ENCODE measurements at regions not wholly inside any gene's neighbourhood (a gene's known extent, or its start where the extent isn't known, plus 50 kb on each side); places are given as distances from the start of the nearest gene placed in this dataset.

GRCh38 chr13:70604448-70604847, 496.2 kb upstream of the KLHL1 start:
- Histone ChIP-seq H3K4me3 (no peak overlapping the region), H3K4me1 (replicated peaks; ENCODE audit: insufficient read depth) (no peaks in the 10 kb centered on the region), H2AFZ (no peak overlapping the region), H3K79me2 (ENCODE audit: low read depth) (no peaks in the 10 kb centered on the region), H3K27ac (no peak overlapping the region), H3K9me3 (ENCODE audit: insufficient read depth, low read depth) (no peaks in the 10 kb centered on the region), H3F3A (ENCODE audit: insufficient read depth, low read depth) (no peaks in the 10 kb centered on the region), H3K36me3 (ENCODE audit: low read depth) (no peaks in the 10 kb centered on the region), H3K4me2 (no peak overlapping the region), H4K20me1 (ENCODE audit: insufficient read depth) (no peaks in the 10 kb centered on the region), H3K9me2 (ENCODE audit: insufficient read depth) (no peaks in the 10 kb centered on the region), H3K27me3 (ENCODE audit: insufficient read depth, low read depth) (no peaks in the 10 kb centered on the region)
- POLR2A ChIA-PET (ENCODE audit: unreplicated experiment), result no interaction called here
- no TSS peak for BruUV-seq (replicated peaks)
- TF ChIP-seq CTCF (conservative IDR thresholded peaks at IDR 0.05), result no peak
- CTCF ChIA-PET, result no interaction called here
- no peak for DNase-seq
- intact Hi-C loops (cut with micrococcal nuclease; ENCODE audit: unreplicated experiment), result no loop called here

GRCh38 chr13:70593716-70594115, 485.5 kb upstream of the KLHL1 start:
- Histone ChIP-seq H3K9me2 (ENCODE audit: insufficient read depth) (no peaks in the 10 kb centered on the region; the same call in 1 of the 2 replicates), H3K36me3 (ENCODE audit: low read depth) (no peaks in the 10 kb centered on the region), H3K9me3 (ENCODE audit: insufficient read depth, low read depth) (no peaks in the 10 kb centered on the region), H3K4me3 (no peak overlapping the region), H2AFZ (no peak overlapping the region), H3F3A (ENCODE audit: insufficient read depth, low read depth) (no peaks in the 10 kb centered on the region), H3K27me3 (ENCODE audit: insufficient read depth, low read depth) (no peaks in the 10 kb centered on the region), H4K20me1 (ENCODE audit: insufficient read depth) (no peaks in the 10 kb centered on the region), H3K27ac (no peak overlapping the region), H3K79me2 (ENCODE audit: low read depth) (no peaks in the 10 kb centered on the region), H3K4me2 (no peak overlapping the region), H3K4me1 (replicated peaks; ENCODE audit: insufficient read depth) (no peaks in the 10 kb centered on the region)
- ChIA-PET CTCF (no interaction called here), POLR2A (ENCODE audit: unreplicated experiment) (no interaction called here)
- intact Hi-C loops (cut with micrococcal nuclease; ENCODE audit: unreplicated experiment), result no loop called here
- BruUV-seq (replicated peaks), result no TSS peak
- DNase-seq, result no peak
- no peak for TF ChIP-seq EZH2 (IDR thresholded peaks at IDR 0.05; ENCODE audit: low read depth)
- TF ChIP-seq CTCF (conservative IDR thresholded peaks at IDR 0.05), result no peak

- Histone ChIP-seq H3K4me2 (no peak overlapping the region), H4K20me1 (ENCODE audit: insufficient read depth) (no peaks in the 10 kb centered on the region), H3K9me2 (ENCODE audit: insufficient read depth) (no peaks in the 10 kb centered on the region), H2AFZ (no peak overlapping the region), H3K4me1 (replicated peaks; ENCODE audit: insufficient read depth) (no peaks in the 10 kb centered on the region), H3K36me3 (ENCODE audit: low read depth) (no peaks in the 10 kb centered on the region), H3K79me2 (ENCODE audit: low read depth) (no peaks in the 10 kb centered on the region), H3K27me3 (ENCODE audit: insufficient read depth, low read depth) (no peaks in the 10 kb centered on the region), H3K27ac (no peak overlapping the region), H3F3A (ENCODE audit: insufficient read depth, low read depth) (no peaks in the 10 kb centered on the region), H3K4me3 (no peak overlapping the region), H3K9me3 (ENCODE audit: insufficient read depth, low read depth) (no peaks in the 10 kb centered on the region)
- no TSS peak for BruUV-seq (replicated peaks)
- no peak for DNase-seq
- TF ChIP-seq CTCF (conservative IDR thresholded peaks at IDR 0.05) (no peak), EZH2 (IDR thresholded peaks at IDR 0.05; ENCODE audit: low read depth) (no peak)
- intact Hi-C loops (cut with micrococcal nuclease; ENCODE audit: unreplicated experiment), result no loop called here
- POLR2A ChIA-PET (ENCODE audit: unreplicated experiment), result no interaction called here
- CTCF ChIA-PET, result no interaction called here
These were observed 476.9 kb upstream of the KLHL1 start for GRCh38 chr13:70585109-70585508.

All from PC-9 (cell line).